ENCODE measurements at regions not wholly inside any gene's neighbourhood (a gene's known extent, or its start where the extent isn't known, plus 50 kb on each side); places are given as distances from the start of the nearest gene placed in this dataset.
"Not testable (repeated sequence)": the region's sequence is repeated elsewhere in the genome, so short reads cannot be mapped to it uniquely, and the experiment has no call there.

DNA sequence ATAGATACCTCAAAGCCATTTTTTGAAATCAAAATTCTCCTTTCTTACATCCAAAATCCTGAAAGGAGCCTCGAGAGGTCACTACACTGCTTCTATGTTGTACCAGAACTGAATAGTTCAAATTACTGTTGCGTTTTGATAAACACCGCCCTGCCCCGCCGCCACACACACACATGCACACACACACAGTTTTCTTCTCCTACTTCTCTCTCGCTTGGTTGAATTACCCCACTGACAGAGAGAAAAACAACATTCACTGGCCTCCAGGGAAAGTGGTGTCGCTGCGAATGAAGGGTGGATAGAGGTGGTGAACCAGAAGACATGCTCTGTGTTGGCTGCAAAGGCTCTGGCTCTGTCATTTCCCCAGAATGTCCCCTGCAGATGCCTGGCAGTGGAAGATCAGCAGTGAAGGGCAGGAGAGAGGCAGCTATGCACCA, 183.4 kb upstream of the RFC3 start:
- ATAC-seq: no peak

DNA sequence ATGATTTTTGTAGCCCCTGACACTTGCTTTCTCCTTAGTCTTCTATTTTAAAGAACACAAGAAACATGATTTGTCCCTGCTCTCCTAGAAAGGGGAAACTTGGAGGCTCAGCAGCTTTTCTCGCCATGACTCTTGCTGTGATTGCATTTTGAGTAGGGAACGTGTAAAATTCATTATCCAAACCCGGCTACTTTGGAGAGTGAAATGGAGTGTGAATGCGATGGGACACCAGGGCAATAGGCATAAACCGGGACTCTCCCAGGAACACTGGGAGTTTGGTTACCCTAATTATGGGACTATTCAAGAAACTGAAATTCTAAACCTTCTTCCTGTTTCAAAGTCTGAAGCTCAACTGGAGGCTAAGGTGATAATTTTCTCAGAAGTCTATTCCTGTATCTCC, 181.7 kb upstream of the RFC3 start:
- no peak for ATAC-seq

DNA sequence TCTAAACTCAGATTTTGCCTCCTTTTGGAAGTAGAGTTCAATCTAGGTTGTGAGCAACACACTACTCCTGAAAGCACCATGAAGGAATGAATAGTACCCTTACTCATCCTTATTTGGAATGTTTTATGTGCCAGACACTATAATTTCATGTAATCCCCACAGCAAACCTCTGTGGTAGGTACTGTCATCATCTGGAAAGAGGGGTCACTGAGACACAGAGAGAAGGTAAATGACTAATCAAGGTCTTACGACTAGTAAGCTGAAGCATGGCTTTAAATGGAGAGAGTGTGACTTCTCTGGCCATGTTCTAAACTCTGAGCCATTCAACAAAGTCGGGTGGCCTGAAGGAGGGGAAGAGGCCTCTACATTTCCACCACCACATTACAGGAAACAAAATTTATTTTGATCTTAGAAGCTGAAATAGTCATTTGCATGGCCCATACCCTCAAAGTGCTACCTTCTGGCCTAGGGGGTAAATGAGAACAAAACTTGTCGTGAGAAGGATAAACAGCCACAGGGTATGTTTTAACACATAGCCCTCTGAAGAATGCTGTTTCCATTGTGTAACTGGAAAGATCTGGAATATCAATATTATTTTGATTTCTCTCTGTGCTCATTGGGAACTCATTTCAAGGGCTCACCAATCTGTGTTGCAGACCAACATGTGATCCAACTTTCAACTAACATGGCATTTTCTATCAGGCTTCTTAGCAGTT, 180.8 kb upstream of the RFC3 start:
- ATAC-seq: peak; percentile 15

DNA sequence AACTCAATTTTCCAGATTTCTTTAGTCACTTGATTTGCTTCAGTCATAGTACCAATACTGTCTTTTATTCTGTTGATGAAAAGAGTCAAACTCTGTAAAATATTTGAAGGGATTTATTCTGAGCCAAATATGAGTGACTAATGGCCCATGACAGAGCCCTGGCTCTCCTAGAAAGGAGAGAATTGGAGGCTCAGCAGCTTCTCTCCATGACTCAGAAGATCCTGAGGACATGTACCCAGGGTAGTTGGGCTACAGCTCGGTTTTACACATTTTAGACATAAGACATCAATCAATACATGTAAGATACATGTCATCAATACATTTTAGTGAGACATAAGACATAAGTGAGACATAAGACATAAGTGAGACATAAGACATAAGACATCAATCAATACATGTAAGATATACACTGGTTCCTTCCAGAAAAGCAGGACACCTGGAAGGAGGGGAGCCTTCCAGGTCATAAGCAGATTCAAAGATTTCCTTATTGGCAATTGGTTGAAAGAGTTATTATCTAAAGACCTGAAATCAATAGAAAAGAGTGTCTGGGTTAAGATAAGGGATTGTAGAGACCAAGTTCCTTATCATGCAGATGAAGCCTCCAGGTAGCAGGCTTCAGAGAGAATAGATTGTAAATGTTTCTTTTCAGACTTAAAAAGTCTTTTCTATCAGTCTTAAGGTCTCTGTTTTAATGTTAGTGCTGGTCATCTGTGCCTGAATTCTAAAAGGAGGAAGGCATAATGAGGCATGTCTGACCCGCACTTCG, 179.8 kb upstream of the RFC3 start:
- no peak for ATAC-seq

DNA sequence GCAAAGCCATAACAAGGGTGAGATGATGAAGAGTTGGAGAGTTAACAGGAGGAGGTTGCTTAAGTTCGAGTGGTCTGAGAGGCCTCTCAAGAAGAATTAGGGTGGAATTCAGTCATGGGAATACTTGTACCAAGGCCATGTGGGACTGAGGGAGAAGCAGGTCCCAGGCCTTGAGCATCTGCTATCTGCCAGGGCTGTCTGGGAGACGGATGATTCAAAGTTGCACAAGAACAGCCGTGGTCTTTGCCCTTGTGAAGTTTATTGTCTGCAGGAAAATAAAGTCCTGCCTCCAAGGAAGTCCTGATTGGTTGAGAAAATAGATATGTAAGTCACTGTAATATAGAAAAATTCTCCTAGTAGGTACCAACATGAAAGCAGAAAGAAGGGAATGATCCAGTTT, 178.8 kb upstream of the RFC3 start:
- no peak for ATAC-seq

DNA sequence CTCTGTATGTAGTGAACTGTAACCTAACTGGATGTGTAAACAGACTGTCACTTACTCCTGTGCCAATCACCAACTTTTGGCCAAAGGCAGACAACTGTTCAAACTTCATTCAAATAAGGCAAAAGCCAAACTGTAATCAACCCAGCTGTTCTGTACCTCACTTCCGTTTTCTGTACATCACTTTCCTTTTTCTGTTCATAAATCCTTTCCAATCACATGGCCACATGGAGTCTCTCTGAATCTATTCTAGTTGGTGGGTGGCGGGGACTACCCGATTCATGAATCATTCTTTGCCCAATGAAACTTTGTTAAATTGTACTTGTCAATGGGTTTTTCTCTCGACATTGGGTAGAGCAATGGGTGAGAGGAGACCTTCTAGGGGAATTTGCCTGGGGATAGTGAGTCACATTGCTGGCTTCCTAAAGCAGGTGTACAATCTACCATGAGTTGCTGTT, 178.3 kb upstream of the RFC3 start:
- ATAC-seq: peak; percentile 91 to 93

- ATAC-seq: no peak
Measured at GRCh38 chr13:33640832-33641231, 177.1 kb upstream of the RFC3 start.

- ATAC-seq: no peak
Measured at GRCh38 chr13:33642374-33643065, 175.4 kb upstream of the RFC3 start.

GRCh38 chr13:33644581-33645543, 173.1 kb upstream of the RFC3 start:
- peak; percentile 64 to 72 for ATAC-seq

GRCh38 chr13:33645591-33646554, 172.1 kb upstream of the RFC3 start:
- peak in 1 of 2 donors; percentile 14 for ATAC-seq

GRCh38 chr13:33649212-33649878, 168.6 kb upstream of the RFC3 start:
- ATAC-seq: no peak

DNA sequence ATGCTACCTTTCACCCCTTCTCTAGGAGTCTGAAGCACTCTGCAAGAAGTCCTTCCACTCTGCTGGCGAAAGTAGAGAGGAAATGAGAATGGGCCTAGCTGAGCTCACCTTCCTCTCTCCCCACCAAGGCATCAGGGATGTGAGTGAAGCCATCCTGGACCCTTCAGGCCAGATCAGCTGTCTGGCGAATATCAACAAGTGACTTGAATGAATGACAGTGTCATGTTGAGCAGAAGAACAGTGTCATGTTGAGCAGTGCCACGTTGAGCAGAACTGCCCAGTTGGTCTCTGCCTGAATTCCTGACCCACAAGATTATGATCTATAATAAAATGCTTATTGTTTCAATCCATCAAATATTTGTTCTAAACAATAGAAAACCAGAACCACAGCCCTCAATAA, 166.2 kb upstream of the RFC3 start:
- ATAC-seq: no peak

DNA sequence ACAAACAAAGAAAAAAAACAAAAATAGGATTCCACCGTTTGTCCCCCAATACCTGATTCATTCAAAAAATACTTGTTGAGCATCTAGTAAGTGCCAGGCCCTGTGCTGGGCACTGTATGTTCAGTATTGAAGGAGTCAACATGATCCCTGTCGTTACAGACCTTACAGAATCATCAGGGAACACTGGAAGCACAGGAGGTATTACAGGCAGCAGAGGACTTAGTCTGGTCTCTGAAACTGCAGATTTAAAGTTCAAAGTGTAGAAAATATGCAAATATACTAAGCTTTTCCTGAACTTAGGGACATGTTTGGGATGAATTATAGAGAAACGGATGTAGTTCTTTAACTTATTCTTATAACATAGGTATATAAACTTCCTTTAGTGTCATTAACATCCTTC, 160.7 kb upstream of the RFC3 start:
- ATAC-seq: no peak

DNA sequence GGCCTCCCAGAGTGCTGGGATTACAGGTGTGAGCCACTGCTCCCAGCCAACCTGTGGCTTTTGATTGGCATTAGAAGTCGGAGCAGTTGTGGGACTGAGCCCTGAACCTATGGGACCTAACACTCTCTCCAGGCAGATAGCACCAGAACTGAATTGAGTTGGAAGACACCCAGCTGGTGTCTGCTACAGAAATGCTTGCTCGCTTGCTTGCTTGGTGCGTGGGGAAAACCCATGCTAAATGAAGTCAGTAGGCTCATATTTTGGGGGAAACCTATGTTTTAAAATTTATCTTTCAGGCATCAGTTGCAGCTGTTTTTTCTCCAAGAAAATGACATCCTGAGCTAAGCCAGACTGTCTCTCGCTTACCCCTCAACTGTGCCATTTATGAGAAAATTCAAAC, 158.5 kb upstream of the RFC3 start:
- no peak for ATAC-seq

DNA sequence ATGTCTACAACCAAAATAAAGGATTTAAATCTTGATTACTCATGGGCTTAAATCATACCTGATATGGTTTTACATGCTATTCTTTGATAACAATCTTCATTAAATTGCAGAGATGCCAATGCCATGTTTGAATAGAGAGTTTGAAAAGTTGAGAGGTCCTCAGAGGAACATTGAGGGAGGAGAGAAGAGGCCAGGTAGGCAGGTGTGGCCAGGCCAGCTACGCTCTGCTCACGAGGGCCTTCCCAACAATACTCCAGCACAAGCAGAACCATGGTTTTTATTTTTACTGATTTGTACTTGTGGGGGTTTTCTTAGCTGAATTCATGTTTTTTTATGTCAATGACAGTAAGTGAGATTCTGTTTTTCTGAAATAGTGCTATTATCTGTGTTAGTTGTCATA, 158.1 kb upstream of the RFC3 start:
- ATAC-seq: no peak

DNA sequence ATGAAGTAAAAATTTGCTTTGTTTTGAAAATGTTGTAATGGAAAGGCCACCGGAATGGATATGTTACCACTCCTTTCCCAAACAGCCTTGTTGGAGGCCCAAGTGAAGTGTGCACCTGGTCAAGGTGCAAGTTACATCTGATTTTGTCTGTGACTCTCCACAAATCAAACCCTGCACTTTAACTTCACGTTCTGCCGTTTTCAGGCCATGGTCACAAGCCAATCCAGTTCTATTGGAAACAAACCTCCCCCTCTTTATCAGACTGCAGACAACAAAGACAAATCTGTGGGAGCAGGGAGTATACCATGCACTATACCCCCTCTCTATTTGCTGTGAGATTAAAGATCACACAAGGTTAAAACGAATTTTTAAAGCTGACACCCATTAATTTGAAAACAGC, 155.6 kb upstream of the RFC3 start:
- no peak for ATAC-seq

GRCh38 chr13:33665626-33666175, 152.2 kb upstream of the RFC3 start:
- no peak for ATAC-seq

DNA sequence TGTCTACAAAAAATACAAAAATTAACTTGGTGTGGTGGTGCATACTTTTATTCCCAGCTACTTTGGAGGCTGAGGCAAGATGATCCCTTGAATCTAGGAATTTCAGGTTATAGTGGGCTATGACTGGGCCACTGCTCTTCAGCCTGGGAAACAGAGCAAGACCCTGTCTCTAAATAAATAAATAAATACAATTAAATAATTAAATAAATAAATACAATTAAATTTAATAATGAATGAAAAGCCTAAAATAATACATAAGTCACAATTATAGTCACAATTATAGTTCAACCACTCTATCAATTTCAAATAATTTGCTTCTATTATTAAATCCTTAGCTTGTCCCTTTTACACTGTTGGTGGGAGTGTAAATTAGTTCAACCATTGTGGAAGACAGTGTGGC, 146.4 kb upstream of the RFC3 start:
- no peak for ATAC-seq

DNA sequence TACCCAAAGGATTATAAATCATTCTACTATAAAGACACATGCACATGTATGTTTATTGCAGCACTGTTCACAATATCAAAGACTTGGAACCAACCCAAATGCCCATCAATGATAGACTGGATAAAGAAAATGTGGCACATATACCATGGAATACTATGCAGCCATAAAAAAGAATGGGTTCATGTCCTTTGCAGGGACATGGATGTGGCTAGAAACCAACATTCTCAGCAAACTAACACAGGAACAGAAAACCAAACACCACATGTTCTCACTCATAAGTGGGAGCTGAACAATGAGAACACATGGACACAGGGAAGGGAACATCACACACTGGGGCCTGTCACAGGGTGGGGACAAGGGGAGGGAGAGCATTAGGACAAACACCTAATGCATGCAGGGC, 145.9 kb upstream of the RFC3 start:
- not testable (repeated sequence) for ATAC-seq

All from activated CD4-positive, CD25-positive, alpha-beta regulatory T cell treated with anti-CD3 and anti-CD28 coated beads, Interleukin-2, amount 50 U/mL, for 24 hours (primary cell).